ENCODE measurements at regions not wholly inside any gene's neighbourhood (a gene's known extent, or its start where the extent isn't known, plus 50 kb on each side); places are given as distances from the start of the nearest gene placed in this dataset.

GRCh38 chr11:116093481-116094270 is 589.5 kb upstream of the CADM1 start:
- DNase-seq = no peak

GRCh38 chr11:116093065-116093464 is 588.9 kb upstream of the CADM1 start:
- no peak for DNase-seq

GRCh38 chr11:116086426-116086825 is 582.2 kb upstream of the CADM1 start:
- DNase-seq = no peak

- no peak for DNase-seq
Measured at GRCh38 chr11:116085031-116085635, 580.9 kb upstream of the CADM1 start.

- DNase-seq = no peak
Measured at GRCh38 chr11:116084511-116084910, 580.3 kb upstream of the CADM1 start.

- no peak for DNase-seq
Measured at GRCh38 chr11:116082256-116082655, 578.0 kb upstream of the CADM1 start.

GRCh38 chr11:116079580-116079979 is 575.4 kb upstream of the CADM1 start:
- no peak for DNase-seq

- DNase-seq = no peak
Measured at GRCh38 chr11:116078101-116078591, 573.9 kb upstream of the CADM1 start.

GRCh38 chr11:116077092-116077491 is 572.9 kb upstream of the CADM1 start:
- DNase-seq = no peak

- peak; percentile 46 for DNase-seq
Measured at GRCh38 chr11:116073854-116074837, 569.9 kb upstream of the CADM1 start.

GRCh38 chr11:116072601-116073410 is 568.6 kb upstream of the CADM1 start:
- DNase-seq = no peak

GRCh38 chr11:116072133-116072532 is 567.9 kb upstream of the CADM1 start:
- no peak for DNase-seq

- no peak for DNase-seq
Measured at GRCh38 chr11:116071241-116071640, 567.0 kb upstream of the CADM1 start.

- no peak for DNase-seq
Measured at GRCh38 chr11:116070520-116070919, 566.3 kb upstream of the CADM1 start.

GRCh38 chr11:116066777-116067176 is 562.6 kb upstream of the CADM1 start:
- DNase-seq = no peak

- no peak for DNase-seq
Measured at GRCh38 chr11:116065986-116066385, 561.8 kb upstream of the CADM1 start.

- no peak for DNase-seq
Measured at GRCh38 chr11:116065191-116065895, 561.1 kb upstream of the CADM1 start.

- DNase-seq = no peak
Measured at GRCh38 chr11:116062490-116063171, 558.4 kb upstream of the CADM1 start.

- no peak for DNase-seq
Measured at GRCh38 chr11:116062129-116062489, 557.9 kb upstream of the CADM1 start.

- DNase-seq = no peak
Measured at GRCh38 chr11:116061322-116061721, 557.1 kb upstream of the CADM1 start.

GRCh38 chr11:116059919-116060318 is 555.7 kb upstream of the CADM1 start:
- no peak for DNase-seq

Measured in left hindlimb (tissue), 1 donor.